T-helper 1 cell treated with Interleukin-12 subunit alpha and Interleukin-12 subunit beta and Interleukin-4 antibody, amounts not matched to agents 30 μg/mL and 1 μg/mL, for 36 hours (primary cell): ENCODE measurements at regions not wholly inside any gene's neighbourhood (a gene's known extent, or its start where the extent isn't known, plus 50 kb on each side); places are given as distances from the start of the nearest gene placed in this dataset.

Source experiments
- H3K27ac Mint-ChIP-seq: one replicate; pipeline ENCODE4 v1.8.0; 2021; ENCODE audit warnings: mild to moderate bottlenecking, mixed read lengths
- H3K27me3 Mint-ChIP-seq: one replicate; pipeline ENCODE4 v1.8.0; 2021; ENCODE audit warnings: low read depth, mixed read lengths
- H3K36me3 Mint-ChIP-seq: one replicate; pipeline ENCODE4 v1.8.0; 2021; ENCODE audit warnings: low read depth, mixed read lengths
- H3K4me1 Mint-ChIP-seq: one replicate; pipeline ENCODE4 v1.8.0; 2021; ENCODE audit warnings: low read depth, mixed read lengths
- H3K4me3 Mint-ChIP-seq: one replicate; pipeline ENCODE4 v1.8.0; 2021; ENCODE audit warnings: mild to moderate bottlenecking, moderate library complexity, mixed read lengths
- H3K9me3 Mint-ChIP-seq: one replicate; pipeline ENCODE4 v1.8.0; 2021; ENCODE audit warnings: mixed read lengths

DNA sequence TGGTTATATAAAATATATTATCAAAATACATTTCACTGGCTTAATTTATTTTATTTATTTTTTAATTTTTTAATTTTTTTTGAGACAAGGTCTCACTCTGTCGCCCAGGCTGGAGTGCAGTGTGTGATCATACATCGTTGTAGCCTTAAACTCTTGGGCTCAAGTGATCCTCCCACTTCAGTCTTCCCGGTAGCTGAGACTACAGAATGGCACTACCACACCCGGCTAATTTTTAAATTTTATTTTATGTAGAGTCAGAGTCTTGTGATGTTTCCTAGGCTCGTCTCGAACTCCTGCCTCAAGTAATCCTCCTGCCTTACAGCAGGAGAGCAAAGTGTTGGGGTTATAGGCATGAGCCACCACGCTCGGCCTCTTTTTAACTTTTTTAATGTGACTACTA is 143.8 kb downstream of the CEP135 start:
- Mint-ChIP-seq H3K36me3 (no peaks in the 10 kb centered on the region), H3K4me3 (no peak overlapping the region), H3K9me3 (no peaks in the 10 kb centered on the region), H3K27me3 (no peaks in the 10 kb centered on the region), H3K27ac (no peak overlapping the region), H3K4me1 (no peaks in the 10 kb centered on the region)

DNA sequence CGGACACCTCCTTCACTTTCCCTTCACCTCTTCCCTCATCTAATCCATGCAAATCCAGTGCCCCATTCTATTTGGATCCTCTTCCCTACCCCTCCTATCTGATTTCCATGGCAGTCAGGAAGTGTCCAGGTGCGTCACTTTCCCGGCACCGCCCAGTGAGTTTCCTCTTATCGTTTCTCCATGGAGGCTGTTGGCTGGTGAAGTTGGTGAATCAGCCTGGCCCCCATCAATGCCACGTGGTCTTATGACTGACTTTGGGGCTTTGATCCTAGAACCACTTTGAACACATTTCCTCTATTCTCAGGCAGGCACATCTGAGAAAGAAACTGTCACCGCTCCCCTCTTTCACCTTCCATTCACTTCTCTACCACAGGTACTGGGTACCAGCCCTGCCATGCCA is 137.8 kb downstream of the CEP135 start:
- Mint-ChIP-seq H3K4me3 (no peak overlapping the region), H3K27ac (no peak overlapping the region), H3K27me3 (no peaks in the 10 kb centered on the region), H3K9me3 (no peaks in the 10 kb centered on the region), H3K4me1 (no peaks in the 10 kb centered on the region), H3K36me3 (no peaks in the 10 kb centered on the region)

DNA sequence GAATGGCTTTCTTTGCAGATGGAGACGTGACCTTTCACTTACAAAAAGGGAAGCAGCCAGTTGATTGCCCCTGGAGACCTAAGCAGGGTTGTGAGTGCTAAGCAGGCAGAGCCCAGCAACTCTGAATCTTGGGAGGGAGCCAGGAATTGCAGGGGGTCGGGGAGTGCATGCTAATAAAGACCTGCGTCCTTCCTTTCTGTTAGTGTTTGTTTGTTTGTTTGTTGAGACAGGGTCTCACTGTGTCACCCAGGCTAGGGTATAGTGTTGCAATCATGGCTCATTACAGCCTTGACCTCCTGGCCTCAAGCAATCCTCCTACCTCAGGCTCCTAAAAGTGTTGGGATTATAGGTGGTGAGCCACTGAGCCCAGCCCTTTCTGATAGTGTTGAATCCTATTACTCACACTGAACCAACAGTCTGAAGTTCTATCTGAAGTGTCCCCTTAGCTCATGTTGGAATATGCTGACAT is 137.4 kb downstream of the CEP135 start:
- Mint-ChIP-seq H3K27ac (no peak overlapping the region), H3K4me3 (no peak overlapping the region), H3K27me3 (no peaks in the 10 kb centered on the region), H3K9me3 (no peaks in the 10 kb centered on the region), H3K4me1 (no peaks in the 10 kb centered on the region), H3K36me3 (no peaks in the 10 kb centered on the region)

DNA sequence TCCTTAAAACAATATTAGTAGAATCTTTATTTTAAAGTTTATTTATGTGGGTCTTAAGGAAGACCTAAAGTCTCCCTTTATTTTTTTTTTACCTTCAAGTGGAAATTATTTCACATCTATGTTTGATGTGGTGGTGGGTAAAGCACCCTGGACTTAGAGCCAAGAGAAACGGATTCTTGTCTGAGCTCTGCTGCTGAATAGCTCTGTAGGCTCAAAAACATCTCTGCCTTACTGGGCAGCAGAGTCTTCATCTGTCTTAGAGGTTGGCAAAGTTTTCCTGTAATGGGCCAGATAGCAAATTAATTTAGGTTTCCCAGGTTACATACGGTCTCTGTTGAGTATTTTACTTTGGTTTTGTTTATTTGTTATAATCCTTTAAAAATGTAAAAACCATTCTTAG is 136.5 kb downstream of the CEP135 start:
- no peak overlapping the region for H3K4me3 Mint-ChIP-seq
- no peak overlapping the region for H3K27ac Mint-ChIP-seq
- no peaks in the 10 kb centered on the region for H3K4me1 Mint-ChIP-seq
- H3K36me3 Mint-ChIP-seq: no peaks in the 10 kb centered on the region
- no peaks in the 10 kb centered on the region for H3K9me3 Mint-ChIP-seq
- H3K27me3 Mint-ChIP-seq: no peaks in the 10 kb centered on the region

DNA sequence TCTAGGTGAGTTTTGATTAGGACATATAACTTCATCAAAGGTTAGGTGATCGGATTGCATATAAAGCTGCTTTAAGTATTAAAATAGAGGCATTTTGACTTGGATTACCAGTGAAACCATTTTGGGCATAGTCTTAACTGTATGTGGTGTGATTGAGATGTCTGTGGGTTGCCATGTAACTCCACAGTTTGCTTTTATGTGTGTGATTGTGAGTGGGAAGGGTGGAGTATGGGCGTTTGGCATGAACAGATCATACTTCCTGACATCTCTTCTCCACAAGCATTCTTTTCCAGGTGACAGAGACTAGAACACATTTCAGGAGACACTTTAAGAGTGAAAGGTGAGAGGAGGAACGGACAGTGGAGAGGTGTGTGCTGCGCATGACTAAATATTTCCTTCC is 136.1 kb downstream of the CEP135 start:
- no peaks in the 10 kb centered on the region for H3K27me3 Mint-ChIP-seq
- H3K4me1 Mint-ChIP-seq: no peaks in the 10 kb centered on the region
- H3K36me3 Mint-ChIP-seq: no peaks in the 10 kb centered on the region
- H3K9me3 Mint-ChIP-seq: no peaks in the 10 kb centered on the region
- no peak overlapping the region for H3K27ac Mint-ChIP-seq
- H3K4me3 Mint-ChIP-seq: no peak overlapping the region
